ENCODE measurements at regions not wholly inside any gene's neighbourhood (a gene's known extent, or its start where the extent isn't known, plus 50 kb on each side); places are given as distances from the start of the nearest gene placed in this dataset.

DNA sequence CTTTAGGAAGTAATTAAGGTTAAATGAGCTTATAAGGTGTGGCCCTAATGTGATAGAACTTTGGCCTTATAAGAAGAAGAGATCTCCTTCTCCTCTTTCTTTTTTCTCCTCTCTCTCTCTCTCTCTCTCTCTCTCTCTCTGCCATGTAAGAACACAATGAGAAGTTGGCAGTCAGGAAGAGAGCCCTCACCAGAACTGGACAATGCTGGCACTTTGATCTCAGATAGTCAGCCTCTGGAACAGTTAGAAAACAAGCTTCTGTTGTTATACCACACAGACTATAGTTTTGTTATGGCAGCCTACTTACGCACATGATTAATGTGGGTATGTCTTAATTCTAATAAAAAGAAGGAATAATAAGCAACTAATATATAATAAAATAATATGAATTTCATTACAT lies 444.2 kb upstream of the LRRC7 start:
- Histone ChIP-seq H3K4me3 (ENCODE audit: low read length) (no peak overlapping the region), H3K27ac (ENCODE audit: low read length) (no peak overlapping the region), H3K36me3 (ENCODE audit: control insufficient read depth, insufficient read depth, low read length) (no peaks in the 10 kb centered on the region), H3K4me1 (ENCODE audit: control insufficient read depth, insufficient read depth, low read length) (no peaks in the 10 kb centered on the region; the same call in 1 of the 2 replicates), H3K9me3 (ENCODE audit: control insufficient read depth, insufficient read depth, low read length) (no peaks in the 10 kb centered on the region), H3K27me3 (ENCODE audit: control insufficient read depth, insufficient read depth, low read length) (no peaks in the 10 kb centered on the region)
- no CpG with 5 or more reads among the region's 1 CpG for WGBS (ENCODE audit: insufficient coverage, insufficient read length)
- DNase-seq (ENCODE audit: low read depth, low spot score), result no peak

DNA sequence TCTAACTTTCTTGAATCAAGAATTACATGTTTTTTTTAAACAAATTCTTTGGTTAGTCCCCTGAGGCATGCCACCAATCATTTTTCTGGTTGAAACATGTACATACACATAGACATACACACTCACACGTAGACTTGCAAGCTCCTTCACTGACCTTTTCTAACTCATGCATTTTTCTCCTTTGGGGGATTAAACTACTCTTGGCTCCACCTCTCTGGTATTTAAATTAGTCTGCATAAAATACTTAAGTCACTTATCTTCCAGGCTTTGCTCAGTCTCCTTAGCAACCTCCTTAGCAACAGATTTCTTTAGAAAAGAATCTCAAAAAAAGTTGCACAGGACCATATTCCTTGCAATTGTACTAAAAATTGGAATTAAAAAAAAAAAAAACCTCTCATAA lies 440.9 kb upstream of the LRRC7 start:
- WGBS (ENCODE audit: insufficient coverage, insufficient read length), result no CpG with 5 or more reads among the region's 1 CpG
- H3K27ac ChIP-seq (ENCODE audit: low read length), result no peak overlapping the region

DNA sequence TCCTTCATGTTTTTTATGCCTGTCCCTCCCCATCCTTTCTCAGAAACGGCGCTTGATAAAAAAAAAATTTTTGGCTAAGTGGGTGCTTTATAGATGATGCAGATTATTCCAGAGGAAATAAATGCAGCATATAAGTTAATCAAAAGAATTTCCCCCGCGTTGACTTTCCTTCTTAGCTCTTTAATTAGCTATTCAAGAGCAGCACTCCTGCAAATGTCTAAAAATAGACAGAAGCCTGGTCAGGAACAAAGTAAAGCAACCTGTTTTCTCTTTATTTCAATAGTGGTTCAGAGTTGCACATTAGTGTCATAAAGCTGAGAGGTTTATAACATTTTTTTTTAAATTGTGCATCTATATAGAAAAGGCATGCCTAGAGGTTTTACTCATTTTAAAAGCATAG lies 439.5 kb upstream of the LRRC7 start:
- DNase-seq (ENCODE audit: low read depth, low spot score), result no peak
- Histone ChIP-seq H3K4me1 (ENCODE audit: control insufficient read depth, insufficient read depth, low read length) (no peaks in the 10 kb centered on the region; the same call in 1 of the 2 replicates), H3K27ac (ENCODE audit: low read length) (no peak overlapping the region), H3K9me3 (ENCODE audit: control insufficient read depth, insufficient read depth, low read length) (no peaks in the 10 kb centered on the region), H3K4me3 (ENCODE audit: low read length) (no peak overlapping the region), H3K36me3 (ENCODE audit: control insufficient read depth, insufficient read depth, low read length) (no peaks in the 10 kb centered on the region), H3K27me3 (ENCODE audit: control insufficient read depth, insufficient read depth, low read length) (no peaks in the 10 kb centered on the region)
- no CpG with 5 or more reads among the region's 4 CpGs for WGBS (ENCODE audit: insufficient coverage, insufficient read length)

More for the DNA sequence above, 440.9 kb upstream of the LRRC7 start:
- Histone ChIP-seq H3K4me3 (ENCODE audit: low read length) (no peak overlapping the region), H3K27me3 (ENCODE audit: control insufficient read depth, insufficient read depth, low read length) (no peaks in the 10 kb centered on the region), H3K4me1 (ENCODE audit: control insufficient read depth, insufficient read depth, low read length) (no peaks in the 10 kb centered on the region; the same call in 1 of the 2 replicates), H3K9me3 (ENCODE audit: control insufficient read depth, insufficient read depth, low read length) (no peaks in the 10 kb centered on the region), H3K36me3 (ENCODE audit: control insufficient read depth, insufficient read depth, low read length) (no peaks in the 10 kb centered on the region)
- DNase-seq (ENCODE audit: low read depth, low spot score), result no peak

DNA sequence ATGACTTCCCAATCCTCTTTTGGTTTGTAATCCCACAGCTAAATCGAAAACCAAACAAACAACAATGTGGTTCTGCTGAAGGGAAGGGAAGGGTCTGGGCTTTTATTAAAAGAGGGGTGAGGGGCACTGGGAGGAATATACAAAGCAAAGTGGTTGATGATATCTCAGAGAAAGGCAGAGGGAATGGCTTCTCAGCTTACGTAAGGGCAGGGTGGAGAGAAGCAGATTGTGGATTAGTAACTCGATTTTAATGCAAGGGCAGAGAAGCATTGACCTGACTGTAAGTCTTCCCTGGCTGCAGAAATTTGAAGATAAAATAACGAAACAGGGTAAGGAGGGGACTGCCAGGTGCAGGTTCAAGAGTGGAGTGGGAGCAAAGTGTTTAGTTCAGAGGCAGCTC lies 438.2 kb upstream of the LRRC7 start:
- no peak overlapping the region for H3K4me3 ChIP-seq (ENCODE audit: low read length)
- no peak overlapping the region for H3K27ac ChIP-seq (ENCODE audit: low read length)
- DNase-seq (ENCODE audit: low read depth, low spot score), result no peak
- H3K36me3 ChIP-seq (ENCODE audit: control insufficient read depth, insufficient read depth, low read length), result no peaks in the 10 kb centered on the region
- no peaks in the 10 kb centered on the region for H3K27me3 ChIP-seq (ENCODE audit: control insufficient read depth, insufficient read depth, low read length)
- no peaks in the 10 kb centered on the region for H3K9me3 ChIP-seq (ENCODE audit: control insufficient read depth, insufficient read depth, low read length)
- H3K4me1 ChIP-seq (ENCODE audit: control insufficient read depth, insufficient read depth, low read length), result no peaks in the 10 kb centered on the region; the same call in 1 of the 2 replicates
- no CpG with 5 or more reads among the region's 4 CpGs for WGBS (ENCODE audit: insufficient coverage, insufficient read length)

DNA sequence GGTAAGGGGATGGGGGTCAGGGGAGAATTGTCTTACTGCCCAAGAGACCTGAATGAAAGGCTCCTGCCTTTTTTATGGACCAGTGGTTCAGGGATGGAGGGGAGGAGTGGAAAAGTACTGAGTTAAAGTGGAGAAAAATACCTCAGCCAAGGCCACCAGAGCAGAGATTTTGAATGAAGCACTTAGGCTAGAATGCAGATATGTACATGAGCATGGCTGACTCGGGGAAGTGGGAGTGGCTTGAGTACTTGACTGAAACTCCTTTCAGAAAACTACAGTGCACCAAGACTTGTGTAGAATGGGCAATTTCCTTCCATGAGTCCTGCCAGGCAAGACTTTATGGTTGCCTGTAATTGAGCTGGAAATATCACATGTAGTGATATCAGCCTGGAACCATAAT lies 429.6 kb upstream of the LRRC7 start:
- H3K4me3 ChIP-seq (ENCODE audit: low read length), result no peak overlapping the region

DNA sequence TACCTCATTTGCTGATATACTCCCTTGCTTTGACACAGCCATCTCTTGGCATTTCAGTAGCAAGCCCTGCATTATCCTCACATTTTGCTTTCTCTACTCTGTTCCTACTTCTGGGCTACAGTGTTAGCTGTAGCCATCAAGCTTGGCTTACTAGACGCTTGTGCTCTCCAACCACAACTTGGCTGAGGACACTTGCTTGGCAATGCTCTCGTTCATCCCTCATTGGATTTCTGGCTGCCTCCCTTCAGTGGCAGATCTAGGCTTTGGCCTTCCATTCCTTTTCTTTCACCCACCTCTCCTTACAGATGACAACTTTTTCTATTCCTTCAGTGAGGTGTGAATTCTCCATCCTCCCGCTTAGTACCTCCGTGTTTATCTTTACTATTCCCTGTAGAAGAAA lies 428.7 kb upstream of the LRRC7 start:
- no peaks in the 10 kb centered on the region for H3K36me3 ChIP-seq (ENCODE audit: control insufficient read depth, insufficient read depth, low read length)
- no peaks in the 10 kb centered on the region for H3K9me3 ChIP-seq (ENCODE audit: control insufficient read depth, insufficient read depth, low read length)
- H3K4me3 ChIP-seq (ENCODE audit: low read length), result no peak overlapping the region
- no peaks in the 10 kb centered on the region; the same call in 1 of the 2 replicates for H3K4me1 ChIP-seq (ENCODE audit: control insufficient read depth, insufficient read depth, low read length)
- H3K27me3 ChIP-seq (ENCODE audit: control insufficient read depth, insufficient read depth, low read length), result no peaks in the 10 kb centered on the region
- no CpG with 5 or more reads among the region's 4 CpGs for WGBS (ENCODE audit: insufficient coverage, insufficient read length)
- no peak overlapping the region for H3K27ac ChIP-seq (ENCODE audit: low read length)
- no peak for DNase-seq (ENCODE audit: low read depth, low spot score)

More for the DNA sequence above, 429.6 kb upstream of the LRRC7 start:
- WGBS (ENCODE audit: insufficient coverage, insufficient read length), result no CpG with 5 or more reads among the region's 1 CpG
- Histone ChIP-seq H3K27me3 (ENCODE audit: control insufficient read depth, insufficient read depth, low read length) (no peaks in the 10 kb centered on the region), H3K4me1 (ENCODE audit: control insufficient read depth, insufficient read depth, low read length) (no peaks in the 10 kb centered on the region; the same call in 1 of the 2 replicates), H3K36me3 (ENCODE audit: control insufficient read depth, insufficient read depth, low read length) (no peaks in the 10 kb centered on the region), H3K9me3 (ENCODE audit: control insufficient read depth, insufficient read depth, low read length) (no peaks in the 10 kb centered on the region), H3K27ac (ENCODE audit: low read length) (no peak overlapping the region)
- no peak for DNase-seq (ENCODE audit: low read depth, low spot score)

DNA sequence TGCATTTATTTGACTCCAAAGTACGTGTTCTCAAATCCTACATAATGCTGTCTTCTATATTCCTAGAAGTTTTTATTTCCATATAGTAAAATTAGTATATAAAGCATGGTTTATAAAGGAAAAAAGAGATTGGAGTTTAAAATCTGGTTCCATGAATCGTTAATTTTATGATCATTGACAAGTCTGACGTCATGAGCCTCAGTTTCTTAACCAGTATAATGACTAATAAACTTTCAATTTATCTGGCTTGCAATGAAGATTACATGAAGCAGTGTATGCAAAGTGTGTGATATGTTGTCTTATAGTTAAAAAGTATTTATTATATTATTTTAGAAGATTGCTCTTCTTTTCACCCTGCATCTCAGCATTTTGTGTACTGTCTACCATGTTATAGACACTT lies 421.4 kb upstream of the LRRC7 start:
- H3K4me3 ChIP-seq (ENCODE audit: low read length), result no peak overlapping the region
- H3K4me1 ChIP-seq (ENCODE audit: control insufficient read depth, insufficient read depth, low read length), result no peaks in the 10 kb centered on the region
- no peaks in the 10 kb centered on the region; the same call in 1 of the 2 replicates for H3K27me3 ChIP-seq (ENCODE audit: control insufficient read depth, insufficient read depth, low read length)
- H3K9me3 ChIP-seq (ENCODE audit: control insufficient read depth, insufficient read depth, low read length), result no peaks in the 10 kb centered on the region
- WGBS (ENCODE audit: insufficient coverage, insufficient read length), result no CpG with 5 or more reads among the region's 3 CpGs
- H3K36me3 ChIP-seq (ENCODE audit: control insufficient read depth, insufficient read depth, low read length), result no peaks in the 10 kb centered on the region
- DNase-seq (ENCODE audit: low read depth, low spot score), result no peak
- H3K27ac ChIP-seq (ENCODE audit: low read length), result no peak overlapping the region

DNA sequence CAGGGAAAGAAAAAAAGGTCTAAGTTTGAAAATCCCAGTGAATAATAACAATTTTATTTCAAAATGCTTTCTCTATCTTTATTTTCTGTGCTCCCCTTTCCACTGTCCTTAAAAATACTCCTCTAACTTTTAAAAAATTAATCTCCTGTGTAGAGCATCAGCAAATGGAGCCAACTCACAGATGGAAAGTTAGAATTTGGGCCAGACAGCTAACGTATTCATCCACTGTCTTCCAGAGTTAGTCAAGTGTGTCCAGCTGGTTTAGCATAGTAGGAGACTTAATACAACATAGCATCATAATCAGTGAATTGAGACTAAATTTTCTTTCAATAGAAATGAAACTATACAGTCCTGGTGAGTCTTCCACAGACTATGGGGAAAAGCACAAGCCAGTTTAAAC lies 419.0 kb upstream of the LRRC7 start:
- no peaks in the 10 kb centered on the region for H3K36me3 ChIP-seq (ENCODE audit: control insufficient read depth, insufficient read depth, low read length)
- no CpG with 5 or more reads among the region's 1 CpG for WGBS (ENCODE audit: insufficient coverage, insufficient read length)
- DNase-seq (ENCODE audit: low read depth, low spot score), result no peak
- H3K27ac ChIP-seq (ENCODE audit: low read length), result no peak overlapping the region
- H3K4me3 ChIP-seq (ENCODE audit: low read length), result no peak overlapping the region
- no peaks in the 10 kb centered on the region; the same call in 1 of the 2 replicates for H3K27me3 ChIP-seq (ENCODE audit: control insufficient read depth, insufficient read depth, low read length)
- no peaks in the 10 kb centered on the region for H3K4me1 ChIP-seq (ENCODE audit: control insufficient read depth, insufficient read depth, low read length)
- no peaks in the 10 kb centered on the region for H3K9me3 ChIP-seq (ENCODE audit: control insufficient read depth, insufficient read depth, low read length)

DNA sequence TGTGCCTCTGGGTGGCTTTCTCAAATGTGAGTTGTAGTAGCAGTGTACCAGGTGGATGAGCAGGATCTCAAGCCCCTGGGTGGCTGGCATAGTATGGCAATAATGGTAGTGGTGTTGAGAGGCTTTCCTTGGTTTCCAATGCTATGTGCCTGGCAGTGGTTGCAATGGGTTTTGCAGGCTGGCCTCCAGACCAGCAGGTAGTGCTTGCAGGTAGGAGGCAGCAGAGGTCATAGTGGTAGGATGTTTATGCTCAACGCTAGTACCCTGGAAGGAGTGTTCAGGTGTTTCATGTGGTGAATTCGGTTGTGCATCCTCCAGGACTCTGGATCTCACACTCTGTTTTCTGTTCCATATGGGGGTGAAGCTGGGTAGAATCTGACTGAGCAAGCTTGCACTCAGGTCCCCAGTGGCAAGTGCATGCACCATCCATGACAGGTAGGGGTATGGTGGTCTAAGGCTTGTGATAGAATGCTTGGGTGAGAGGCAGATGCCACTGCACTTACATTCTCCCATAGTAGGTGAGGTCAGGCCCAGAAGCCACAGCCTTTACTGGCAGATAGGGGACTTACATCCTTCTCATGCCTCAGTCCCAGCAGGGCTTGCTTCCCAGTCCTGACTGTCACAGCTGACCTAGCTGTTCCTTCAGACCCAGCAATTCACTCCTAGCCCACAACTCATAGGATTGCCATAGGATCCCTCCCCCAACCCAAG lies 410.5 kb upstream of the LRRC7 start:
- Histone ChIP-seq H3K27me3 (ENCODE audit: control insufficient read depth, insufficient read depth, low read length) (no peaks in the 10 kb centered on the region), H3K36me3 (ENCODE audit: control insufficient read depth, insufficient read depth, low read length) (no peaks in the 10 kb centered on the region), H3K9me3 (ENCODE audit: control insufficient read depth, insufficient read depth, low read length) (no peaks in the 10 kb centered on the region), H3K27ac (ENCODE audit: low read length) (no peak overlapping the region), H3K4me1 (ENCODE audit: control insufficient read depth, insufficient read depth, low read length) (no peaks in the 10 kb centered on the region), H3K4me3 (ENCODE audit: low read length) (no peak overlapping the region)
- DNase-seq (ENCODE audit: low read depth, low spot score), result no peak
- no CpG with 5 or more reads among the region's 2 CpGs for WGBS (ENCODE audit: insufficient coverage, insufficient read length)

DNA sequence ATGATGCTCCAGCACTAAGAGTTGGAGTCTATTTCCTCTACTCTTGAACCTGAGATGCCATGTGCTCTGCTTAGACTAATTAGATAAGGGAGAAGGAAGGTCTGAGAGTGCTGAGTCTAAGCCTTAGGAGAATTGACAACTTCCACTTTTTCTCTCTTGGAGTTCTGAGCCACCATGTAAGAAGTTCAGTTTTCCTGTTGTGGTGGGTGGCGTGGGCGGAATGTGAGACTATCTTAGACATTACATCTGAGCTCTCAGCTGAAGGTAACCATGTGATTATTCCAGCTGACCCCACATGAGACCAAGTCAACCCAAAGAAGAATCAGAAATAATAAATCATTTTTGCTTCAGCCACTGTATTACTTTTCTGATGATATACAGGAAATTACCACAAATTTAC lies 404.5 kb upstream of the LRRC7 start:
- no peaks in the 10 kb centered on the region for H3K36me3 ChIP-seq (ENCODE audit: control insufficient read depth, insufficient read depth, low read length)
- DNase-seq (ENCODE audit: low read depth, low spot score), result no peak
- no peaks in the 10 kb centered on the region for H3K9me3 ChIP-seq (ENCODE audit: control insufficient read depth, insufficient read depth, low read length)
- WGBS (ENCODE audit: insufficient coverage, insufficient read length), result no CpG with 5 or more reads among the region's 2 CpGs
- no peaks in the 10 kb centered on the region for H3K4me1 ChIP-seq (ENCODE audit: control insufficient read depth, insufficient read depth, low read length)
- no peak overlapping the region for H3K4me3 ChIP-seq (ENCODE audit: low read length)
- no peak overlapping the region for H3K27ac ChIP-seq (ENCODE audit: low read length)
- no peaks in the 10 kb centered on the region for H3K27me3 ChIP-seq (ENCODE audit: control insufficient read depth, insufficient read depth, low read length)

DNA sequence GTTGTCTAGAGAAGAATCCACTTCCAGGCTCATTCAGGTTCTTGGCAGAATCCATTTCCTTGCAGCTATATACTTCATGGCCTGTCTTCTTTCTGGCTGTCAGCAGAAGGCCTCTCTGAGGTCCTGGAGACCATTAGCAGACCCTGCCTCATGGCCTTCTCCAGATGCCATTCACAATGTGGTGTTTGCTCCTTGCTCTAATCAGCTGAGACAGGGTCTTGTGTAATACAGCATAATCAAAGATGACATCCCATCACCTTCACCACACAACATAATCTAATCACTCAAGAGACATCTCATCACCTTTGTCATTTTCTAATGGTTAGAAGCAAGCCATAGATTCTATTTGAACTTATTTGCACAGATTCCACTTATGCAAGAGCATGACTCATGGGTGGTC lies 403.9 kb upstream of the LRRC7 start:
- DNase-seq (ENCODE audit: low read depth, low spot score), result no peak

More for the DNA sequence above, 403.9 kb upstream of the LRRC7 start:
- Histone ChIP-seq H3K4me3 (ENCODE audit: low read length) (no peak overlapping the region), H3K9me3 (ENCODE audit: control insufficient read depth, insufficient read depth, low read length) (no peaks in the 10 kb centered on the region), H3K4me1 (ENCODE audit: control insufficient read depth, insufficient read depth, low read length) (no peaks in the 10 kb centered on the region), H3K27ac (ENCODE audit: low read length) (no peak overlapping the region), H3K36me3 (ENCODE audit: control insufficient read depth, insufficient read depth, low read length) (no peaks in the 10 kb centered on the region), H3K27me3 (ENCODE audit: control insufficient read depth, insufficient read depth, low read length) (no peaks in the 10 kb centered on the region)

Data from iPS DF 6.9 (cell line).